NCI-H146 treated with DMSO at 0.1 percent for 48 hours (cell line): ENCODE measurements at regions not wholly inside any gene's neighbourhood (a gene's known extent, or its start where the extent isn't known, plus 50 kb on each side); places are given as distances from the start of the nearest gene placed in this dataset.
A peak's percentile ranks its signal among the peaks of the same experiment; 100 is the strongest.

ENCODE experiments used
- DNase-seq: peaks from one replicate; lab custom pipeline; 2025; ENCODE audit not compliant: unreplicated experiment; lab: John Stamatoyannopoulos, UW

- no peak for DNase-seq
These were observed 315.2 kb upstream of the CHAC2 start for GRCh38 chr2:53452400-53452799.

GRCh38 chr2:53450923-53451322 is 316.7 kb upstream of the CHAC2 start:
- DNase-seq, result peak; percentile 84

GRCh38 chr2:53448591-53448990 is 319.0 kb upstream of the CHAC2 start:
- DNase-seq, result no peak

- DNase-seq, result no peak
These were observed 319.5 kb upstream of the CHAC2 start for GRCh38 chr2:53448086-53448485.

GRCh38 chr2:53445383-53446070 is 322.1 kb upstream of the CHAC2 start:
- no peak for DNase-seq

- no peak for DNase-seq
These were observed 324.8 kb upstream of the CHAC2 start for GRCh38 chr2:53442783-53443182.

- DNase-seq, result no peak
These were observed 325.5 kb upstream of the CHAC2 start for GRCh38 chr2:53442093-53442492.

GRCh38 chr2:53438692-53439091 is 328.9 kb upstream of the CHAC2 start:
- no peak for DNase-seq

- DNase-seq, result no peak
These were observed 329.5 kb upstream of the CHAC2 start for GRCh38 chr2:53438100-53438499.

GRCh38 chr2:53437371-53437770 is 330.2 kb upstream of the CHAC2 start:
- no peak for DNase-seq

- DNase-seq, result no peak
These were observed 330.7 kb upstream of the CHAC2 start for GRCh38 chr2:53436882-53437281.

- DNase-seq, result no peak
These were observed 332.0 kb upstream of the CHAC2 start for GRCh38 chr2:53435610-53436009.

- DNase-seq, result no peak
These were observed 333.1 kb upstream of the CHAC2 start for GRCh38 chr2:53434466-53434865.

- no peak for DNase-seq
These were observed 334.7 kb upstream of the CHAC2 start for GRCh38 chr2:53432936-53433335.

GRCh38 chr2:53429901-53430300 is 337.7 kb upstream of the CHAC2 start:
- DNase-seq, result no peak

- no peak for DNase-seq
These were observed 342.7 kb upstream of the CHAC2 start for GRCh38 chr2:53424902-53425301.

GRCh38 chr2:53423465-53423864 is 344.1 kb upstream of the CHAC2 start:
- no peak for DNase-seq

- DNase-seq, result peak; percentile 14
These were observed 344.6 kb upstream of the CHAC2 start for GRCh38 chr2:53422979-53423378.

- no peak for DNase-seq
These were observed 350.2 kb upstream of the CHAC2 start for GRCh38 chr2:53417385-53417784.

GRCh38 chr2:53407363-53408080 is 360.1 kb upstream of the CHAC2 start:
- DNase-seq, result no peak

GRCh38 chr2:53403792-53404413 is 363.7 kb upstream of the CHAC2 start:
- no peak for DNase-seq

- DNase-seq, result no peak
These were observed 370.5 kb upstream of the CHAC2 start for GRCh38 chr2:53397085-53397484.
